HEK293 (cell line): ENCODE measurements at regions not wholly inside any gene's neighbourhood (a gene's known extent, or its start where the extent isn't known, plus 50 kb on each side); places are given as distances from the start of the nearest gene placed in this dataset.

Experiments
- CTCF ChIP-seq: fragments of 450-650 bp; formaldehyde crosslinking; IDR thresholded peaks from 2 replicates; pipeline ENCODE4 v1.5.1; 2016; ENCODE audit warnings: missing biosample characterization, missing genetic modification characterization
- ZBTB49 ChIP-seq: fragments of 450-650 bp; formaldehyde crosslinking; IDR thresholded peaks from 2 replicates; pipeline ENCODE4 v1.5.1; 2016; ENCODE audit warnings: missing biosample characterization, missing genetic modification characterization, low read depth
- ZNF76 ChIP-seq: fragments of 450-650 bp; formaldehyde crosslinking; IDR thresholded peaks from 2 replicates; pipeline ENCODE4; 2016; ENCODE audit warnings: low read depth, missing biosample characterization, missing genetic modification characterization, borderline replicate concordance

- TF ChIP-seq ZBTB49 (tag by site-specific recombination) (no peak), ZNF76 (tag by site-specific recombination) (no peak), CTCF (tag by site-specific recombination) (no peak)
These were observed 265.1 kb upstream of the FAM241A start for GRCh38 chr4:111880116-111880515.
